M059J (cell line): ENCODE measurements at regions not wholly inside any gene's neighbourhood (a gene's known extent, or its start where the extent isn't known, plus 50 kb on each side); places are given as distances from the start of the nearest gene placed in this dataset.
A peak's percentile ranks its signal among the peaks of the same experiment; 100 is the strongest.
"Not testable (repeated sequence)": the region's sequence is repeated elsewhere in the genome, so short reads cannot be mapped to it uniquely, and the experiment has no call there.

ENCODE experiments used
- DNase-seq: peaks from one replicate; pipeline ENCODE4 v3.0.0-alpha.2; 2012; ENCODE audit warnings: low read depth

DNA sequence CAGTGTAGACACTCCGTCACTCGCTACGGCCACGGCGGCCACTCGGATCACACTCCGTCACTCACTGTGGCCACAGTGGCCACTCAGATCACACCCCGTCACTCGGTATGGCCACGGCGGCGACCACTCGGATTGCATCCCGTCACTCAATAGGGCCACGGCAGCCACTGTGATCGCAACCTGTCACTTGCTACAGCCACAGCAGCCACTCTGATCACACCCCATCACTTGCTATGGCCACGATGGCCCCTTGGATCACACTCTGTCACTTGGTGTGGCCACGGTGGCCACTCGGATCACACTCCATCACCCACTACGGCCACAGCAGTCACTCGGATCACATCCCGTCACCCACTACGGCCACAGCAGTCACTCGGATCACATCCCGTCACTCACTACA lies 175.3 kb downstream of the LAT start:
- not testable (repeated sequence) for DNase-seq

DNA sequence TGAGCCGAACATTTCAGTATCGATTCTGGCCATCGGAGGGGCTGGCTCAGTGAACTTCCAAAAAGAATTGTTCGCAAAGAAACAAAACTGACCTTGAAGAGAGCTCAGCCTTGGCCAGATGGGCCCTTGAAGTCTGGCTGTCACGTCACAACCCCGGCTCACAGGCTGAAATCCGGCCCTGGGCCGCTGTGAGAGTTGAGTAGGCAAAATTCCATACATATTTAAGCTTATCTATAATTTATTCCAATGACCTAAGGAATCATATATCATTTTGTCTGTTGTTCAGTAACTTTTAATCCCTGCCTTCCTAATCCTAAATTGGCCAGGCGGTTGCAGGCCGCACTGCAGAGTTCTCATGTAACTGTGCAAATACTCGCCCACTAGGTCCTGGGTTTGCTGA lies 174.8 kb downstream of the LAT start:
- not testable (repeated sequence) for DNase-seq

DNA sequence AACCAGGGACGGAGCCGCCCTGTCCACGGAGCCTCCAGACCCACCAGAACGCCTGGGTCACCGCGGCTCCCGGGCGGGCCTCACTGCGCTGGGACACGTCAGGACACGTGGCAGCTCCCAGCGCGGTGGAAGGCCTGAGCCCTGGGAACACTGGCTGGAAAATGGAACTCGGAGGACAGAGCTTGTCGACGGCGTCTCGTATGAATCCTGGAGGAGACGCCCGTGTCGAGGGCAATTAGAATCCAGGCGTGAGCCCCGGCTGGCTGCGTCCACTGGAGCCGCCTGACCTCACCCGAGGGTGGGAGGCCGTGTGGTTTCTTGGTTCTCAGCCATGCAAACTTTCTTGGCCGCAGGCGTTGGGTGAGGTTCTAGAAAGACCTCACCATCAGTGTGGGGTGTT lies 173.9 kb downstream of the LAT start:
- DNase-seq: no peak

DNA sequence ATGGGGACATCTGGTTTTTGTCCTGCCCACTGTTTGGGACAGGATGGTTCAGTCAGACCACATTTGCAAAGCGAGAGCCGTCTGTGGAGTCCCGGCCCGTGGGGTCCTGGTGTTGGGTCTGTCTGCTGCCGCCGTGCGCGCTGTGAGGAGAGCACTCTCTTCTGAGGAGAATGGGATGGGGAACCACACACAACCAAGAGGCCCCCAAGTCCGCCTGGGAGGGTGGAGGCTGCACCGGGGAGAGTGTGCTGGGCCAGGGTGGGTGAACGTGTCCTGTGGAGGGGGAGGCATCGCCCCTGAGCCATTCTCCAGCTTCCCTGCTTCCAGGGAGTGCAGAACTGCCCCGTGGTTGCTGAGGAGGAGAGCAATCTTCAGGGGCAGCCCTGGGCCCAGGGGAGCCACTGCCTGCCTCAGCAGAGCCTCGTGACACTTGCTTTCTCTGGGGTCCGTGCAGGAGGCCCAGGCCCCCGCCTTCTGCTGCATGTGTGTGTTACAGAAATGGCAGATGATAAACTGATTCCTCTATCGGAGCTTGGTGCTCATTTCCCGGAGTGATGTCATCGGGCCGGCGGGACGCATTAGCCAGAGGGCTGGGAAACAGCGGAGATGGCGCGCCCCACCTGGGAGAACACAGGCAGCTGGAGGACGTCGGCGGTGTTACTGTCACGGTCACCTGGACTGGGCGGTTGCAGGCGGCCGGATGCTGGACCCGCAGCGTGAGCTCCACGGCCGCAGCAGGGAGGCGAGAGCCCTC lies 173.4 kb downstream of the LAT start:
- DNase-seq: not testable (repeated sequence)

DNA sequence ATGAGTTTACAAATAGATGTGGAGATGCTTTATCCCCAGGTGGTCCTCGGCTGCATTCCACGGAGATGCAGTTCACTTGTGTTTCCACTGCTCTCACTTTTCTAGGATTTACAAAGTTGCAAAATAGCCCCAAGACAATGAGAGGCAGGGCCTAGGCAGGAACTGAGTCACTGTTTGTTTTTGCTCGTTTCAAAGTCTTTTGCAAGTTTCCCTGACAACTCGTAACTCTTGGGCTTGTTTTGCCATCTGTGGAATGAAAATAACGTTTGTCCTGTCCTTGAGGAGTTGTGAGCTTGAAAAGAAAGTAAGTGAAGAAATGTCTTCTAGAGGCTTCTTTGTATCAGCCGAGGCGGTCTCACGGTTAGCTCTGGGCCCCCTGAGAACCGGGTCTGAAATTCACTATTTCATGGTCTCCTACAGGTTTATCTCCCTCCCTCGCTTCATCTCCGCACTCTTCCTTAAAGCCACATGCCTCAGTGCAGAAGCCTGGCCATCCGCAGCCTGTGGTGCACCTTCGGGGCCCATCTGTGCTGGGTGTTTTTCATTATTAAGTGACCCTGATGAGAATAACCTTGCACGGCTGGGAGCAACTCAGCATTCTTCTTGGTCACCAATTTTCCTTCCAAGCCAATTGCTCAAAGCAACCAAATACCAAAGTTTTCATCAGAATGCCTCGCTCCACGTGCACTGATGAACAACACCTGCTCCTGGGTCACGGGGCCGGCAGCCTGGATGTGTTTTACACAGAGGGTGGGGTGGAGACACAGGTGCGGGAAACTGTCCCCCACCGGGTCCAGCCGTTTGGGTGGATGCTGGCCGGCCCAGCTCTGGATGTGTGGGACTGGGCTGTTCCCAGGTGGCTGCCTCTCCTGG lies 172.4 kb downstream of the LAT start:
- DNase-seq: peak; percentile 97

DNA sequence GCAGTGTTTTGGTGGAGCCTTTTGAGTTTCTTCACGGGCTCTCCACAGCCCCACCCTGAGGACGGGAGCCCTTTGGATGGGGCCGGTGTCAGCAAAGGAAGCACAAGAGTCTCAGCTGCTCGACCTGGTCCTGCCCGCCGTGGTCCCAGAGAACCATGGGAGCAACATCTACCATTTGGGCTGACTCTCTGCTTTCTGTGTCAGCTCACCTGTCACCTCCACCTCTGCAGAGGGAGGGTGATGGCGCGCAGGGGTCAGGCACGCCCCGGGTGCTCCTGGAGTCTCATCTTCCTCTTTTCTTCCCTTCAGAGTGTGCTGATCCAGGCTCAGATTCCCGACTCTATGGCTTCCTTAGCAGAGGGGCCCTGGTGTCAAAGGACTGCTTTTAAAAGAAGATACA lies 171.7 kb downstream of the LAT start:
- DNase-seq: no peak

DNA sequence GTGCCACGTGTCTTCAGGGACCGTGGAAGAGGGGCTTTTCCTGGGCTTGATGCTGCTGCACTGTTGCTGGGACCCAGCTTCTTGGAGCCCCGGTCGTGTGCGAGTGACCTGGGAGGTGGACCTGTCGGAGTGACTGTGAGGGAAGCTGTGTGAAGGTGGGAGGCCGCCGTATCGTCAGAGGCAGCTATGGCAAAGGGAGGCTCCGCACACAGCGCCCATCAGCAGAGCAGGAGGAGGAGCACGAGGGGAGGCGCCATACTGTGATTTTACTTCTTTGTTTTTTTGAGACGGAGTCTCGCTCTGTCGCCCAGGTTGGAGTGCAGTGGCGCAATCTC lies 171.0 kb downstream of the LAT start:
- not testable (repeated sequence) for DNase-seq

DNA sequence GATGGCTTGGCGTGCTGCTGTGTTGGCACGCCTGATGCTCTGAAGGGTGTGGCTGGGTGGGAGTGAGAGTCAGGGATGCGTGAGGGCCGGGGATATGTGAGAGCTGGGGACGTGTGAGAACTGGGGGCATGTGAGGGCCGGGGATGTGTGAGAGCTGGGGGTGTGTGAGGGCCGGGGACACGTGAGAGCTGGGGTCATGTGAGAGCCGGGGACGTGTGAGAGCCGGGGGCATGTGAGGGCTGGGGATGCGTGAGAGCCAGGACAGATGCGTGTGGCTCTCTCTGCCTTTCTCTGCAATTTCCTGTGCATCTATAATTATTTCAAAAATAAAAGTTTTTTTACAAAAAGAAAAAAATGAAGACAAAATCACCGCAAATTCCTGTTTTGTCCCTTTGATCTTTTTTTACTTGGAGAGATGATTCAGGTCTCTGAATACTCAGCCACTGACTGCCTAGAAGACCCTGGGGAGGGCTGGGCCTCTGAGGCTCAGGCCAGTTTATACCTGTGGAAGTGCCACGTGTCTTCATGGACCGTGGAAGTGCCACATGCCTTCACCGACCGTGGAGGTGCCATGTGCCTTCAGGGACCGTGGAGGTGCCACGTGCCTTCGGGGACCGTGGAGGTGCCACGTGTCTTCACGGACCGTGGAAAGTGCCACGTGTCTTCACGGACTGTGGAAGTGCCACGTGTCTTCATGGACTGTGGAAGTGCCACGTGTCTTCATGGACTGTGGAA lies 170.4 kb downstream of the LAT start:
- DNase-seq: not testable (repeated sequence)

DNA sequence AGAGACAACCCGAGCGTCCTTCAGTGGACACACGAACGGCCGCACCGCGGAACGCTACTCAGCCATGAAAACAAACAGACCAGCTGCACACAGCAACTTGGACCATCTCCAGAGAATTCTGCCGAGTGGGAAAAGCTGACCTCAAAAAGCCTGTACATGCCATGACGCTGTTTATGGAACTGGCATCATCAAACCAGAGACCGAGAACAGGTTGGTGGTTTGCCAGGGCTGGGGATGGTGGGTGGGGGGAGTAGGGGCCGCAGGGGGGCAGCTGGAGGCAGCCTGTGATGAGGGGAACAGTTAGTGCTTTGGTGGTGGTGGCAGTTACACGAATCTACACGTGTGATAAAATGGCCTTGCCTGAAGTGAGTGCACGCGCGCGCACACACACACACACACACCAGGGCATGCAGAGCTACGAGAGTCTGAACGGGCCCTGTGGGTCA lies 169.8 kb downstream of the LAT start:
- no peak for DNase-seq

DNA sequence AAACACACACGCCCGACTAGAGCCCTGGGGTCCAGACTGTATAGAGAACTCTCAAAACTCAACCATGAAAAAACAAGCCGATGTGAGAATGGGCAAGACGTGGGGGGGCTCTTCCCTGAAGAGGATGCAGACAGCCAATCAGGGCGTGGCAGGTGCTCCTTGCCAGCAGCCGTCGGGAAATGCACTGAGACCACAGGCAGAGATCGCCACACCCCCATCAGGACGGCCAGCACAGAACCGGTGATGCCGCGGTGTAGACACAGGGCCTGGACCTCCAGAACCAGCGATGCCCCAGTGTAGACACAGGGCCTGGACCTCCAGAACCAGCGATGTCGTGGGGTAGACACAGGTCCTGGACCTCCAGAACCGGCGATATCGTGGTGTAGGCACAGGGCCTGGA lies 169.2 kb downstream of the LAT start:
- DNase-seq: no peak

DNA sequence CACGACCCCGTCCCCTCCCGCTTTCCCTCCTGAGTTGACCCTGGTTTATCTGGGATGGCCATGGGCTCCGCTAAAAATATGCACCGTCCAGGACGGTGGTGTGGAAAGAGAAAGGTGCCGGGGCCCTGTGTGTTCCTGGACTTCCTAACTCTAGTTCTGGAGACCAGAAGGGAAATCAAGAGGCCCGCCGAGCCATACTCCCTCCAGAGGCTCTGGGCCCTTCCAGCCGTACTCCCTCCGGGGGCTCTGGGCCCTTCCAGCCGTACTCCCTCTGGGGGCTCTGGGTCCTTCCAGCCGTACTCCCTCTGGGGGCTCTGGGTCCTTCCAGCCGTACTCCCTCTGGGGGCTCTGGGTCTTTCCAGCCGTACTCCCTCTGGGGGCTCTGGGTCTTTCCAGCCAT lies 168.5 kb downstream of the LAT start:
- DNase-seq: not testable (repeated sequence)

DNA sequence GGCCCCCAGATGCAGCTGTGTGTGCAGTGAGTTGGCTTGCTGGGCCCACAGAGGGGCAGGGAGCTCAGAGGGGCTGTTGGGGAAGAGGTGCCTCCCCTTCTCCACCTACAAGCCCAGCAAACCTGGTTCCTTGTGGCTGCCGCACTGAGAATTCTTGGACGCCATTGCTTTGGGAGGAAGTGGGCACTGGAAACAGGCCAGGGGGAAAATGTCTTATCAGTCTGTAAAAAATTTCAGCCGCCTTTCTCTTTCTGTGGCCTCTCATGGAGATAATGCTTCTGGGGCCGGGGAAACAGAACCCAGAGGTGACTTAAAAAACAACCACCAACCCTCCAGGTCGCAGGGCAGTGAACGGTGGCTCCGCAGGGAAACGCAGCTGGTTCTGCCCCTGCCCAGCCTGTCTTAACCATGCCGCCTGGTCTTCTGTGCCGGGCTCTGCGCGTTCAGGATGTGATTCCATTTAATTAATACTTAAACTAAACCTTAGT lies 167.7 kb downstream of the LAT start:
- DNase-seq: peak; percentile 18

DNA sequence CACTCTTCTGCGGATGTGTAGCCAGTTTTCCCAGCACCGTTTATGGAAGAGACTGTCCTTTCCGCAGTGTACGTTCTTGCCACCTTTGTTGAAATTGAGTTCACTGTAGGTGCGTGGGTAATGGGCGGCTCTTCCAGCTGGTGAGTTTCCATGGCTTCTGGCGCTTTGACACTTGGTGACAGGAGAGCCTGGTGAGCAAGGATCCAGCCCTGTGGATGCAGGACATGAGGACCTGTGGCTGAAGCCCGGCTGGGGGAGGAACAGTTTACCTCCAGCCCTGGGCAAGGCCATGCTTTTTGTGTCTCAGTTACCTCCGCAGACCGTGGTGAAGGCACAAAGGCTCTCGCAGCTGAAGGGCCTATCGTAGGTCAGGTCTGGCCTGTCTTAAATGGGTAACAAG lies 166.5 kb downstream of the LAT start:
- no peak for DNase-seq

DNA sequence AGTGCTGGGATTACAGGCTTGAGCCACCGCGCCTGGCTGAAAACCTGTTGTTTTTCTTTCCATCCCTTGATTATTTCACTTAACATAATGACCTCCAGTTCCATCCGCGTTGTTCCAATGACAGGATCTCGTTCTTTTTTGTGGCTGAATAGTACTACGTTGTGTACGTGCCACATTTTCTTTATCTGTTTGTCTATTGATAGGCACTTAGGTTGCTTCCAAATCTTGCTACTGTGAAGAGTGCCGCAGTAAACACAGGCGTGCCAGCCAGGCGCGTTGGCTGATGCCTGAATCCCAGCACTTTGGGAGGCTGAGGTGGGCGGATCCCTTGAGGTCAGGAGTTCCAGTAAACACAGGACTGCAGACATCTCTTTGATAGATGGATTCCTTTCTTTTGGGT lies 165.1 kb downstream of the LAT start:
- DNase-seq: not testable (repeated sequence)

DNA sequence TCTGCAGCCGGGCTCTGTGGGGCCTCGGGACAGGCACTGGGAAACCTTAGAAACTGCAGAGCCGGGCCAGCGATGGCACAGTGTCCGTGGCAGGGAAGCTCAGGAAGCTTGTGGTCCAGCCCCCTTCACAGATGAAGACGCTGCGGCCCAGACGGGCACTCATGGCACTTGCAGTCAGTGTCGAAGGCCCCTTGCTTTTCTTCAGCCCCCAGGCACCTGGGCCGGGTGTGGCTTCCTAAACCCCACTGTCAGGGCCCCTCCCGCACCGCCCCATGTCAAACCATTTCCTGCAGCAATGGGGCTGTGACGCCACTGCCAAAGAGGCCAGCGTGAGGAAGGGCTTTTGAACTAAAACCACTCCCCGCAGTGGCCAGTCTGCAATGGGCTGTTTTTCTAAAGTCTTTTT lies 164.0 kb downstream of the LAT start:
- no peak for DNase-seq

DNA sequence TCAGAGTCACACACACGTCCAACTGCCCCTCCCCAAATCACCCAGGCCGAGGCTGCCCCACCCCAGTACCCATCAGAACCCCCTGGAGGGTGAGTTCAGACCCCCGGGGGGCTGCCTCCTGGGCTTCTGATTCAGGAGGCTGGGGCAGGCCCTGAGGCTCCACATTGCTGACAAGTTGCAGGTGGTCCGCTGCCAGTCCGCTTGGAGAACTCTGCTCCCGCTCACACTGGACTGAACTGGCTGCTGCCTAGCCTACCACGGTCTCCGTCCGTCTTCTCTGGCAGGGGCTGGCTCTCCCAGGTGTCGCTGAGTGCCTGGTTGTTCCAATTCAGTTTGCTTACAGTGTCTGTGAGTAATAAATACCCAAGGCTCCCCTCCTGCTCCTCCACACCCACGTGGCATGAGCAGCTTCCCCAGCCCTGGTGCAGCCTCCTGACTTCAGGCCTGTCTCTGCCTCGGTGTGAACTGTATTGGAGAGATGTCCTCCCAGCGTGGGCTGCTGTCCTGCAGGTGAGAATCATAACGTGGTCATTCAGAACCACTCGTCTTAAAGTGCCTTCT lies 163.4 kb downstream of the LAT start:
- DNase-seq: no peak

DNA sequence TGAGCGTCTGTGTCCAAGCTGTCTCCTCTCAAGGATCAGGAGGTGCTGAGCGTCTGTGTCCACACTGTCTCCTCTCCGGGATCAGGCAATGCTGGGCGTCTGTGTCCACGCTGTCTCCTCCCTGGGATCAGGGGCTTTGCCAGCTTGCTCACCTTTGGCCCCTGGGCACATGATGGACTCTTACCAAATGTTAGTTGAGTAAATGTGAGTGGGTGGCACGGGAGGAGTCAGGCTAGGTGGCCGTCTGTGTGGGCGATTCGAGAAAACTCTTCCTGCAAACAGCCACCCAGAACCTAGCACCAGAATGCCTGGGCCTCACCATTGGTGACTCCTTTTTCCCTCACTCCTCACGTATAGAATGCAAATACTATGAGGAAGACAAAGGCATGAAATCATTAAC lies 162.9 kb downstream of the LAT start:
- DNase-seq: not testable (repeated sequence)

DNA sequence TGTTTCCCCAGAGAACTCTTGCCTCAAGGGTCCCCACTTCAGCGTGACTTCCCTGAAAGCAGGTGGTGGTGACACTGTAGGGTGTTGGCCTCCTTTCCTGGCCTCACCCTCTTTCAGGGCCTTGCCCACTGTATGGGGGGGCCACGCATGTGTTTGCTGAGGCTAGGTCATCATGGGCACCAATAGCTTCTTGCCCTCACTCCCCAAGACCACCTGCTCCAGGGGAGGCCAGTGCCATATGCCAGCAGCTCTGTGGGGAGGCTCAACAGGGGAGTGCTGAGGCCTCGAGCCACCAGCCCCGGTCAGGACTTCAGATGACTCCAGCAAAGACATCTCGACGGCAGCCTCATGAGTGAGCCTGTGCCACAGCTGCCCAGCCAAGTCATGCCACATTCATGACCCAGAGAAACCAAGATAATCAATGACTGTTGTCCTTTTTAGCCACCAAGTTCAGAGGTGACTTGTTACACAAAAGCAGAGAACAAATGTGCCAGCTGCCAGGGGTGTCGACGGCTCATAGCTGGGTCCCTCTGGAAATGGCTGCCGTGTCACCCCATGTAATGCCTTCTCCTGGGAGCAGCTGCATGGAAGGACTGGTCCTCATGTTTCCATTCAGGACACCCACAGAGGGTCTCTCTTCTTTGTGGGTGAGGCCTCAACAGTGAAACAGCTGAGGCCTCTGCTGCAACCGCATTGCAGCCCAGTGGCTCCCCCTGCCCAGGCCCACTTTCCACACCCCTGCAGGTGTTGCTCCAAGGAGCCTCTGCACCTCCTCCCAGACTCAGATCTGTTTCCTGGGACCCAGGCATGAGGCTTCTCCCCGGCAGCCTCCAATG lies 162.2 kb downstream of the LAT start:
- DNase-seq: not testable (repeated sequence)

DNA sequence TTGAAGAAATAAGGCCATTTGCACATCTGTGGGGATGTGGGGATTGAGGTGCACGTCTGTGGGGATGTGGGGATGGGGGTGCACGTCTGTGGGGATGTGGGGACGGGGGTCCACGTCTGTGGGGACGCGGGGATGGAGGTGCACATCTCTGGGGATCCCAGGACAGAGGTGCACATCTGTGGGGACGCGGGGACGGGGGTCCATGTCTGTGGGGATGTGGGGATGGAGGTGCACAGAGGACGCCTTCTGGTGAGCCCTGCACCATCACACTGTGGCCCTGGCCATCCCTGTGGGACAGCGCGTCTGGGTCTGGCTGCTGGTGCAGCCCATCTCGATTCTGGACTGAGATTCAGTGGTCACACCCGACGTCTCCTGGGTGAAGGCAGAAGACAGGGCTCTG lies 161.4 kb downstream of the LAT start:
- DNase-seq: no peak

DNA sequence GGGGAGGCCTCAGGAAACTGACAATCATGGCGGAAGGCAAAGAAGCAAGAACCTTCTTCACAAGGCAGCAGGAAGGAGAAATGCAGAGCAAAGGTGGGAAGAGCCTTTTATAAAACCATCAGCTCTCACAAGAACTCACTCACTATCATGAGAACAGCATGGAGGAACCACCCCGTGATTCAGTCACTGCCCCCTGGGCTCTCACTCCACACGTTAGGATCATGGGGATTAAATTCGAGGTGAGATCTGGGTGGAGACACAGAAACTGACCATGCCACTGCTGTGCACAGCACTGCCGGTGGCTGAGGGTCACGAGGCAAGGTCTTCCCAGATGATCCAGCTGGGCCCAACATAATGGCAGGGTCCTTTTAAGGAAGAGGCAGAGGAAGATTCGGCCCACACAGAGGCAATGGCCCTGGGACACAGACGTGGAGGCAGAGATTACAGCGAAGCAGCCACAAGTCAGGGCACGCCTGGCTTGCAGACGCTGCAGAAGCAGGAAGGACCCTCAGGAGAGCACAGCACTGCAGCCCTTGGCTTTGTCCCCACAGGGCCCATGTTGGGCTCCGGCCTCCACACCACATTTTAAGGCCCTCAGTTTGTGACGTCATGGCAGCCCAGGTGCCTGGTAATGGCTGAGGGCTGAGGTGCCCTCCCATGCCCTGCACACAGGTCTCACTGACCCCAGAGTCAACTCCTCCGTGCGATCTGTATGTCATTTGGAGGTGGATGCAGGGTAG lies 160.8 kb downstream of the LAT start:
- DNase-seq: not testable (repeated sequence)
